ENCODE measurements at regions not wholly inside any gene's neighbourhood (a gene's known extent, or its start where the extent isn't known, plus 50 kb on each side); places are given as distances from the start of the nearest gene placed in this dataset.

GRCh38 chr1:55929652-55930051, 649.7 kb downstream of the PLPP3 start:
- no peaks in the 10 kb centered on the region for H4K20me1 ChIP-seq (ENCODE audit: low read depth)
- TF ChIP-seq EZH2phosphoT487 (IDR thresholded peaks at IDR 0.05) (no peak), EZH2 (IDR thresholded peaks at IDR 0.05) (no peak), CTCF (IDR thresholded peaks at IDR 0.05) (no peak)
- Mint-ChIP-seq H3K27ac (no peak overlapping the region), H3K4me3 (no peak overlapping the region), H3K4me1 (peaks cover 9% of the 10 kb centered on the region), H3K36me3 (no peaks in the 10 kb centered on the region), H3K9me3 (peaks cover 7% of the 10 kb centered on the region), H3K27me3 (ENCODE audit: insufficient read depth, low read depth) (peaks cover 3% of the 10 kb centered on the region)
- no peaks in the 10 kb centered on the region for H3K9me3 ChIP-seq (ENCODE audit: low read depth)
- no peak overlapping the region for H3K4me3 ChIP-seq
- no peaks in the 10 kb centered on the region for H3F3A ChIP-seq (ENCODE audit: low read depth)
- no peak for DNase-seq (ENCODE audit: low spot score)
- H3K27me3 ChIP-seq, result no peaks in the 10 kb centered on the region
- H2AFZ ChIP-seq (replicated peaks), result no peak overlapping the region
- no peaks in the 10 kb centered on the region for H3K79me2 ChIP-seq (ENCODE audit: low read depth)
- H3K4me1 ChIP-seq, result no peaks in the 10 kb centered on the region
- no peak overlapping the region for H3K9ac ChIP-seq
- no peak overlapping the region for H3K4me2 ChIP-seq
- H3K27ac ChIP-seq, result no peak overlapping the region
- no peaks in the 10 kb centered on the region for H3K36me3 ChIP-seq

GRCh38 chr1:55928576-55928975, 650.8 kb downstream of the PLPP3 start:
- Histone ChIP-seq H3K79me2 (ENCODE audit: low read depth) (no peaks in the 10 kb centered on the region), H3K4me2 (no peak overlapping the region), H3K27me3 (no peaks in the 10 kb centered on the region), H4K20me1 (ENCODE audit: low read depth) (no peaks in the 10 kb centered on the region), H3K9ac (no peak overlapping the region), H3K9me3 (ENCODE audit: low read depth) (no peaks in the 10 kb centered on the region), H3K4me3 (no peak overlapping the region), H3K27ac (no peak overlapping the region), H3K36me3 (no peaks in the 10 kb centered on the region), H3K4me1 (no peaks in the 10 kb centered on the region), H3F3A (ENCODE audit: low read depth) (no peaks in the 10 kb centered on the region), H2AFZ (replicated peaks) (no peak overlapping the region)
- Mint-ChIP-seq H3K27me3 (ENCODE audit: insufficient read depth, low read depth) (peaks cover 3% of the 10 kb centered on the region), H3K4me3 (no peak overlapping the region), H3K36me3 (no peaks in the 10 kb centered on the region), H3K27ac (no peak overlapping the region), H3K4me1 (peaks cover 9% of the 10 kb centered on the region), H3K9me3 (peaks cover 3% of the 10 kb centered on the region)
- DNase-seq (ENCODE audit: low spot score), result no peak
- TF ChIP-seq CTCF (IDR thresholded peaks at IDR 0.05) (no peak), EZH2phosphoT487 (IDR thresholded peaks at IDR 0.05) (no peak), EZH2 (IDR thresholded peaks at IDR 0.05) (no peak)

GRCh38 chr1:55927702-55928290, 651.6 kb downstream of the PLPP3 start:
- Histone ChIP-seq H3K4me1 (no peaks in the 10 kb centered on the region), H4K20me1 (ENCODE audit: low read depth) (no peaks in the 10 kb centered on the region), H3K36me3 (no peaks in the 10 kb centered on the region), H2AFZ (replicated peaks) (no peak overlapping the region), H3K9me3 (ENCODE audit: low read depth) (no peaks in the 10 kb centered on the region), H3K4me2 (no peak overlapping the region), H3K27me3 (no peaks in the 10 kb centered on the region), H3K79me2 (ENCODE audit: low read depth) (no peaks in the 10 kb centered on the region), H3K9ac (no peak overlapping the region), H3K4me3 (no peak overlapping the region), H3K27ac (no peak overlapping the region), H3F3A (ENCODE audit: low read depth) (no peaks in the 10 kb centered on the region)
- no peak for DNase-seq (ENCODE audit: low spot score)
- Mint-ChIP-seq H3K27ac (no peak overlapping the region), H3K9me3 (peaks cover 3% of the 10 kb centered on the region), H3K27me3 (ENCODE audit: insufficient read depth, low read depth) (peaks cover 3% of the 10 kb centered on the region), H3K4me3 (no peak overlapping the region), H3K36me3 (no peaks in the 10 kb centered on the region), H3K4me1 (peaks cover 9% of the 10 kb centered on the region)
- TF ChIP-seq EZH2phosphoT487 (IDR thresholded peaks at IDR 0.05), result no peak
- no peak for TF ChIP-seq CTCF (IDR thresholded peaks at IDR 0.05)
- TF ChIP-seq EZH2 (IDR thresholded peaks at IDR 0.05), result no peak

Data from neural progenitor cell (in vitro differentiated cells).